COLO668 (cell line): ENCODE measurements at regions not wholly inside any gene's neighbourhood (a gene's known extent, or its start where the extent isn't known, plus 50 kb on each side); places are given as distances from the start of the nearest gene placed in this dataset.

Experiments used
- DNase-seq: peaks from one replicate; lab custom pipeline; 2025; ENCODE audit not compliant: unreplicated experiment; lab: John Stamatoyannopoulos, UW

DNA sequence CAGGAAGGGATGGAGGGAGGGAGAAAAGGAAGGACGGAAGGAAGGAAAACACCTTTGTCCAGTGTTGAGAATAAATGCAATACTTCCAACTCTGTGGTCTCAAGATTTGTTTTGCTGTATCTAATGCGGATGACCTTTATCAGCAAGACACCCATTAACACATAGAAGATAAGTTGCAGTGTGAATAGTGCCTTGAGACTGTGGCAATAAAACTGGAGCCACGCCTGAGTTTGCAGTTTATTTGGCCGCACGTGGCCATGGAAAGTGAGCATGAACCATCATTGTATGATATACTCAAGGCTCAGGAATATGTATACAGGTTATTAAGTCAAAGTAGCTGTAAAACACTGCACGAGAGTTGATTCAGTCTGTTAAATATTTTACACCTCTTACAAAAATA lies 113.6 kb upstream of the EEA1 start:
- no peak for DNase-seq

DNA sequence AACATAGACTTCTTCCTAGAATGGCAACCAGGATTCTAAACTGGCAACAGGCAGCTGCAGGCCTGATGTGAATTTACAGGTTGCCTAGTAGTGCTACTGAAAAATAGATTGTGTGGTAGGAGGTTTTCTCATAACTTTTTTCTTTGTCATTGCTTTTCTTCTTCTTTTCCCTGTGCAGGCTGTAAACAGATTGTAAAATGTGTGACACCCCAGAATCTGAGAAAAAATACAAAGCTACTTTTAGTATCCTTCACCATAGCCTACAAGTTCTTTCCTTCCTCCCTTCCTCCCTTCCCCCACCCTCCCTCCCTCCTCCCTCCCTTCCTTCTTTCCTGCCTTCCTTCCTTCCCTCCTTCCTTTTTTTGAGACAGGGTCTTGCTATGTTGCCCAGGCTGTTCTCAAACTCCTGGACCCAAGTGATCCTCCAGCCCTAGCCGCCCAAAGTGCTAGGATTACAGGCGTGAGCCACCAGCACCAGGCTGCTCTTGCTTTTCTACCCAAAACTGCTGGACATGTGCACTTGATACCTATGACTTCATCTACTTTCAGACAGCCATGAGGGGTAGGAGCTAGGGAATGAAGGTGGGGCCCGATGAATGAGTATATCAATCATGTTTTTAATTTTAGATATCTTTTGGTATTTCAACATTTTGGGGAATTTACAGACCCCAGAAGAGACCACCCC lies 114.2 kb upstream of the EEA1 start:
- DNase-seq: no peak

- DNase-seq: no peak
Measured at GRCh38 chr12:93043877-93044209, 114.7 kb upstream of the EEA1 start.

DNA sequence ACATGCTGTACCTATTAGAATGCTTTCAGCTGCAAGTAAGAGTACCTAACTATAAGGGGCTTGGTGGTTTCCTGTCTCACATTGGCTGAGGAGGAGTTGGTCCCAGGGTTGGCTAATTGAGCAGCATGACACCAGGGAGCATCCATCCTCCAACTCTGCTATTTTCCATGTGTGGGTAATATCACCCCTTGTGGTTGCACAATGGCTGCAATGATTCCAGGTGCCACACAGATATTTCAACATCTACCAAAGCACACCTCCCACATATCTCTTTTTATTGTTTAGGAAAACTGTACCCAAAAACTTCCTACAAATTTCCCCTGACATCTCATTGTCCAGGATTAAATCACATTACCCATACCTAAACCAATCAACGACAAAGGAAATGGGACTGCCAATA lies 118.0 kb upstream of the EEA1 start:
- no peak for DNase-seq

DNA sequence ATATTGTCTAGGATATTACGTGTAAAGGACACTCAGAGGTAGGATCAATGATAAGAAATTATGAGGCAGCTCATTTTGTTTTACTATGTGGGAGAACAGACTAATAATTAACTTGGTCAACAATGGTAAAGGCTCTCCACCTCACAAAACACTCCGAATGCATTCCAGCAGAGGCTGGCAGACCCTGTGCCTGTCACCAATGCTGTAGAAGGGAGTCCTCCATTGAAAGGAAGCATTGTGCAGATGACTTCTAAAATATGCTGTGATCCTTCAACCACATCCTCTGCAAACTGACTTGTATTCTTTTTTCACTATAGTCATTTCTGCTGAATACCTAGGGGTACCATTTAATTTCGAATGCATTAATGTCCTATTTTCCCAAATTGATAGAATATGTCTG lies 119.6 kb upstream of the EEA1 start:
- DNase-seq: no peak

DNA sequence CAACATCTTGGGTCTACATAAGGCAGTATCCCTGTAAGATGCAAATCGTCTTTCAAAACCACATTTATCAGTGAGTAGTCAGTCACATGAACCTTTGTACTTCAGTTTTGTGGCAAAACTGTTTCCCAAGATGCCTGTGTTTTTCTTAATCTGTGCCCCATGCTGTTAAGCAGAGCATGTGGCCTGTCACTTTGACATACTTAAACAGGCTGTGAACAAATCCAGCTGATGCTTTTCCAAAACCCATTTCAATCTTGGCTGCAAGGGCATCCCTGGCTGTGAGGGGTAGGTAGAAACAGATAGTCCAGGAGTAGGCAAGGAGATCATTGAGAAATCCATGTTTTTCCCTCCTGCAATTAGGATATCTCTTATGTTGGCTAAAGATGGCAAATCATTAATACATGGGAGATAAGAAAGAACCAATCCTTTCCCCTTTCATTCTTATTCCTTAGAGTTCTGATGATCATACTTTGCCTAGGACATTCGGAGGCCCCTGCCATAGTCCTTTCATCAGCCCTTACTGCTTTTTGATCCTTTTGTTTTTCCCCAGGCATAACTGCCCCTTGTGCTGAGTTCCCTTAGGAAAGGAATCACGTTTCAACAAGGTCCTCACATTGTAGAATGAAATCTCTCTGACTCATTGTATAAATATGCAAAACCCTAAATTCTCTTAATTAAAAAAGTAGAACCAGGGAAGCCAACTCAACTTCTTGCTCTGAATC lies 121.1 kb upstream of the EEA1 start:
- no peak for DNase-seq

DNA sequence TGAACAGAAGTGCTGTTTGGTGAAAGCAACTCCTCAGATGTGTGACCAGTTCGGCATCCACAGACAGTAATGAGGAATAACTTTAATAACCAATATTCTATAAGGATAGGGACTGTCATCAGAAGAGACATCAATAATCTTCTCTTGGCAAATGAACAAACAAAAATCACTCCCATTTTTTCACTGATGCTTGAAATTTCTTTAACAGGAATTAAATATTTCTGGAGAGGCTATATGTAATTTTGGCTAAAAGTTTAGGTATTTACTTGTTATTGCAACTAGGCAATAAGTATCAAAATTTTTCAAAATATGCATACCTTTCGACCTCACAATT lies 121.6 kb upstream of the EEA1 start:
- no peak for DNase-seq

GRCh38 chr12:93054021-93054420 lies 124.9 kb upstream of the EEA1 start:
- no peak for DNase-seq

DNA sequence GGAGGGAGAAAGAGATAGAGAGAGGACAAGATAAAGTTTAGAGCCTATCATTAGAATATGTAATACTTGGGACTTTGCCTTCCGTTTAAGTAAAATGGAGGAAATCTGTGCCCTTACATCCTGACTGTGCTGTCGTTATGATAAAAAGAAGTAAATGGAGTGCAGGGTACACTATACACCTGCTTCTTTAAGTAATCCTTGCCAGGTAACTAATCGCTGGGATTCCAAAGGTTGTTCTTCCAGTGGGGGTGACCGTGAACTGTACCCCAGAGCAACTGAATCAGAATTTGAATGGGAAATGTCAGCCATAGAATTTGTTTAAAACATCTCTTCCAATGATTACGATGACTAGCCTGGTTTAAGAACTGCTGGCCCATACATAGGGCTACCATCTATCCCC lies 126.1 kb upstream of the EEA1 start:
- no peak for DNase-seq

GRCh38 chr12:93056971-93057535 lies 128.0 kb upstream of the EEA1 start:
- no peak for DNase-seq

DNA sequence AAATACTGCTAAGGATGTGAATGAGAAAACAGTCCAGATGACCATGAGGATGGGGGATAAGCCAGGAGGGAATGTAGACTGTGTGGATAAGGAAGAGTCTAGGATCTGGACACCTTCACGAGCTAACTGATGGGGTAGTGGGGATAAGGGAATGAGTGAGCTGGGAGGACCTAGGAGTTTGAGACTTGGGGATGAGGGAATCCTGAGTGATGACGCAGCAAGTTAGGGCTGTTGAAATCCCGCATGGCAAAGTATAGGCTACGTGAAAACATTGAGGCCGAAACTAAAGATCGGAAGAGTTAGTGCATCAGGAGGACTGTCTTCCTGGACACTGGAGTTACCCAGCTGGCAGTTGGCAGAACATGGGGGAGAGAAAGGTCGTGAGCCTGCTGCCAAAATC lies 129.2 kb upstream of the EEA1 start:
- no peak for DNase-seq

DNA sequence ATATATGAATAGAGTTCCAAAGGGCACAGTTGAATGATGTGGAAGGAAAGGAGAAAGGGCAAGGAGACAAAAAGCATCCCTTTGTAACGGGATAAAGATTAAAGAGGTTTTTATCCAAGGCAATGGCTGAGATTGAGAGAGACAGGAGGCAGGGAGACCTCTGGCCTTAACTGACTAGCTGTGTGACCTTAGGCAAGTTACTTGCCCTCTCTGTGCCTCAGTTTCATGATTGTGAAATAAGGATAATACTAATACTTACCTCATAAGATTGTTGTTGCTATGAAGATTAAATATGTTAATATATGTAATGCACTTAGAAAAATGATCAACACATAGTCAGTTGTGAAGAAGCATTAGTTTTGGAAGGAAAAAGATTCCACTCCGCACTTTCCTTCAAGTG lies 130.2 kb upstream of the EEA1 start:
- no peak for DNase-seq

DNA sequence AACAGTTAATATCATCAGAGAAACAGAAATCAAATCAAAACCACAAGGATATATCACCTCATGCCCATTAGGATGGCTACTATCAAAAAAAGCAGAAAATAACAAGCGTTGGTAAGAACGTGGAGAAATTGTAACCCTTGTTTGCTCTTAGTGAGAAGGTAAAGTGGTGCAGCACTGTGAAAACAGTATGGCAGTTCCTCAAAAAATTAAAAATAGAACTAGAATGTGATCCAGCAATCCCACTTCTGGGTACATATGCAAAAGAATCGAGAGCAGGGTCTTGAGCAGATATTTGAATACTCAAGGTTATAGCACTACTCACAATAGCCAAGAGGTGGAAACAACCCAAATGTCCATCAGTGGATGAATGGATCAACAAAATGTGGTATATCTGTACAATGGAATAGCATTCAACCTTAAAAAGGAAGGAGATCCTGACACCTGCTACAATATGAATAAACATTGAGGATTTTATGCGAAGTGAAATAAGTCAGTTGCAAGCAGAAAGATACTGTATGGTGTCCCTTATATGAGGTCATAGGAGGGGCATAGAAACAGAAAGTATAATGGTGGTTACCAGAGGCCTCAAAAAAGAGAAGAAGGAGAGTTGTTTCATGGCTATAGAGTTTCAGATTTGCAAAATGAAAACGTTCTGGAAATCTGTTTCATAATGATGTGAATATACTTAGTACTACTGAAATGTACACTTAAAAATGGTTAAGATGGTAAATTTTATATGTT lies 131.0 kb upstream of the EEA1 start:
- DNase-seq: no peak

DNA sequence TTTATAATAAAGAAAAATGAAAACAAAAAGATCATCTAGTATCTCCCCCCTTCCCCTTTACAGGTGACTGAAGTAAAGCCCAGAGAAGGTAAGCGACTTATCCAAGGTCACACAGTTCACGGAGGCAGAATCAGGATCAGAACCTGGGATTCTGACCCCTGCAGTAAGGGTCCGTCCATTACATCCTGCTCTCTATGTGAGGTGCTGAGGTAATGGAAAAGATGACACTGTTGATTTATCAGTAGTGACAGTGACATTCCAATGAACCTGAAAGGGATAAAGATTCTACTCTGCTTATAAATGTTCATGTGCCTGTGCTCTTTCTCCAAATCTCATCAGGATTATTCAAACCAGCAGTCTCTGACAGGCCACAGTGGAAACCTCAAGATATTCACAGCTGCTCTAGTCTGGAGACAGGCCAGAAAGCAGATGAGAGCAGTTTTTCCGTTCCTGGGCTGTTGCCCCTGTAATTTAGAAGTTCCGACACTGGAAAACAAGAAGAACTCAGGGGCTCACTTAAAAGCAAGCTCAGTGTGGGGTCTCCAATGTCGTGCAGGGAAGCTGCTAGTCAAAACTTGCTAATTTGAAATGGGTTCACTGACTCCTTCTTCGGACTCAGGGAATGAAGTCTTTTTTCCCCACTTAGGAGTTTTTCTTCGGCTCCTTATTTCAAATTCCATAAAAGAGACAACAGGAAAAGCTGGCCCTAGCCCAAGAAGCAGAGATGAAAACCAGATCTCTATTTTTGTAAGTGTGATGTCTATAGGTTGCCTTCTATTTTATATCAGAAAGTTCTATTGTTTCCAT lies 131.8 kb upstream of the EEA1 start:
- no peak for DNase-seq

DNA sequence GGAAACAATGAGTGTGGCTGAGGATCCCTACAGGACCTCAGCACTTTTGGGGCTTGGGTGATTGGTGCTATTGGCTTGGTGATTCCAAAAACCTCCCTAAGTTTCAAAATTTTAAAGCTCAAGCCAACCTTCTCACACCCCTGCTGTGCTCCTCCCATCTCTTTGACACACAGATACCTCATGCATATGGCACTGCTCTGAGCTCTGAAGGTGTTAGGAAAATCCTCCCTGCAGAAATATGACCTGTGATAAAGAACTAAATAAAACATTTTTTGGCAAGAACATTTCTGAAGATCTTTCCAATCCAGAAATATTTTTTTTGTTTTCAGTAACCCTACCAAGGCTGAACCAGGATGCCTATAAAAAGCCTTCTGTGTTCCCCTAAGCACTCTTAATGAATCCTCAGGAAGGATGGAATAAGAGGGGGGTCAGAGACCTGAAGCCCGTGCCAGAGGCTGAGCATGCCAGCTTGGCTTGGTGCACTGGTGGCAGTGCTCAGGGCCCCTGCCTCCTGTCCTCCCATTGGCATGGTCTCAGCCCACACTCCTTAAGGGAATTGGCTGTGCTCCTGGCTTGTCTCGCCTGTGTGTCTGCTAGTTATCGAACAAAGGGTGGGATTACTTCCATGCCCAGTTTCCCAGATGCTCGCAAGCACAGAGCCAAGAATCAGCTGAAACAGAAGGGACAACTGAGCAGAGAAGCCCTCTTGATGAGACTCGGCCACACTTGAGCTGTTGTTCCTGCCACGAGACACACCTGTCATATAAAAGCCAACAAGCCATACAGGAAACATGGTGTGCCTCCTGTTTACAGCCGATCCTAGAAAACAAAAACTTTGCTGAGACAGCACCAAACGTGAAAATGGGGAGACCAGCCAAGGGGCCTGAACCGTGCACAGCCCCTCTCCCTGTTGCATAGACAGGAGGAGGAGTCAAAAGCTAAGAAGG lies 132.7 kb upstream of the EEA1 start:
- DNase-seq: no peak

GRCh38 chr12:93065896-93066295 lies 136.8 kb upstream of the EEA1 start:
- no peak for DNase-seq

DNA sequence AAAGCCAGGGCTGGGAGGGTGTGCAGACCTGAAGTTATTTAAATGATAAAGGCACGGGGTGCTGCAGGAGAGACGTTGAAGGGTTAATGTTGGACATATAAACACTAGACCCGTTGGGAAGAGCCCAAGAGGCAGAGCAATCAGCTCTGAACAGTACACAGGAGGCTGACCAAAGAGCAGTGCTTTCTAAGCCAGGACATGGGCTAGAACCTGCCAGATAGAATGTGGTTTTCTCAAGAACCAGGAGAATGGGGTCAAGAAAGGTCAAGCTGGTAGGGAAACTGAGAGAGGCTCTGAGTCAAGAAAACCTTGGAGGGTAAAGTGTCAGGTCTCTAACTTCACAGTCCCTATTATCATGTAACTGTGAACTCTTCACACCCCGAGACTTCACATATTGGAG lies 143.2 kb upstream of the EEA1 start:
- DNase-seq: no peak

DNA sequence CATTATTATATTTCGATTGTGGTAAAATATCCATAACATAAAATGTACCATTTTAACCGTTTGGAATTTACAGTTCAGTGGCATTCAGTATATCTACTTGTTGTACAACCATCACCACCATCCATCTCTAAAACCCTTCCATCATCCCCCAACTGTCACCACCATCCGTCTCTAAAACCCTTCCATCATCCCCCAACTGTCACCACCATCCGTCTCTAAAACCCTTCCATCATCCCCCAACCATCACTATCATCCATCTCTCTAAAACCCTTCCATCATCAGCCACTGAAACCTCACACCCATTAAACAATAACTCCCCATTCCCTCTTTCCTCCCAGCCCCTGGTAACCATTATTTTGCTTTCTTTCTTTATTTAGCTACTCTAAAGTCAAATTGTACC lies 144.2 kb upstream of the EEA1 start:
- no peak for DNase-seq

DNA sequence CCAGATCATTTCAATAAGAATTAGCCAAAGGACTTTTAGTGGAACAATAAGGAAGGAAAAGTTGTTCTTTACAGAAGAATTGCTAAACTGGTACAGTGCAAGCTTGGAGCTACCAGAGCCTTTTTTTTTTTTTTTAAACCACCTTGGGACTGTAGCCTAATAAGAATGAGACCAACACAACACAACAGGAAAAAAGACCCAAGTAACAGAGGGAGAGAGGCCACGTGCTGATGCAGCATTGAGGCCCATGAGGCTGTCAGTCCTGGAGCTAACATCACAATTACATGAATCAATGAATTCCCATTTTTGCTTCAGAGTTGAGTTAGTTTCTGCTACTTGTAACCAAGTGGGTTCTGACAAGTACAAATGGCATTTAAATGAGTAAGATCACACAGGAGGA lies 149.0 kb upstream of the EEA1 start:
- no peak for DNase-seq

- no peak for DNase-seq
Measured at GRCh38 chr12:93078577-93078976, 149.5 kb upstream of the EEA1 start.
